Osteocyte (in vitro differentiated cells): ENCODE measurements at regions not wholly inside any gene's neighbourhood (a gene's known extent, or its start where the extent isn't known, plus 50 kb on each side); places are given as distances from the start of the nearest gene placed in this dataset.

Source experiments
- DNase-seq: peaks from one replicate; pipeline ENCODE4 v3.0.0; 2021; ENCODE audit warnings: mixed read lengths; ENCODE audit not compliant: unreplicated experiment; ENCODE audit errors: extremely low spot score
- H3K27ac Mint-ChIP-seq: one replicate; pipeline ENCODE4 v1.8.0; 2021; ENCODE audit warnings: mild to moderate bottlenecking, mixed read lengths; ENCODE audit not compliant: unreplicated experiment
- H3K27me3 Mint-ChIP-seq: one replicate; pipeline ENCODE4 v1.8.0; 2021; ENCODE audit warnings: mixed read lengths; ENCODE audit not compliant: unreplicated experiment
- H3K36me3 Mint-ChIP-seq: one replicate; pipeline ENCODE4 v1.8.0; 2021; ENCODE audit warnings: mixed read lengths; ENCODE audit not compliant: unreplicated experiment
- H3K4me1 Mint-ChIP-seq: one replicate; pipeline ENCODE4 v1.8.0; 2021; ENCODE audit warnings: mixed read lengths; ENCODE audit not compliant: unreplicated experiment
- H3K4me3 Mint-ChIP-seq: one replicate; pipeline ENCODE4 v1.8.0; 2021; ENCODE audit warnings: mild to moderate bottlenecking, moderate library complexity, mixed read lengths; ENCODE audit not compliant: unreplicated experiment
- H3K9me3 Mint-ChIP-seq: one replicate; pipeline ENCODE4 v1.8.0; 2021; ENCODE audit warnings: mixed read lengths; ENCODE audit not compliant: unreplicated experiment
- CTCF ChIP-seq: fragments of 200-600 bp; sonication (generic); IDR thresholded peaks from 2 replicates; pipeline ENCODE4 v1.5.0; 2021; ENCODE audit warnings: antibody characterized with exemption, mild to moderate bottlenecking, moderate library complexity

DNA sequence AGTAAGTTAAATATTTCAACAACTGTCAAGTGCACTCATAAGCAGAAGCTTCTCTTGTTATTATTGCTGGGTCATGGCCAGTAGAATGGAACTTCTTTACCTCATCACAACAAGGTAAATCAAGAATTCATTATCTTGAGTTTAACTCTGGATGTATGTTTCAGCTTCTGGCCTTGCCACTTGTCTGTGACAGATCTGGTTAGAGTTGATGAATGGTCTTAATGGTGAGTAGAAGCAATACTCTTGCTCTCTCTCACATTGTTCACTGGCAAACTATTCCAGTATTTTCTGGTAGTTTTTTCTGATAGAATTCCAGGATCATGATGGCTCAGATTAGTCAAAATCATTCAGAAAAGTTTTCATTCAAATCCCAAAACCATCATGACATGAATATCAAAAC lies 51.3 kb upstream of the NR4A2 start:
- DNase-seq, result no peak
- no peaks in the 10 kb centered on the region for H3K4me1 Mint-ChIP-seq
- TF ChIP-seq CTCF, result no peak
- no peaks in the 10 kb centered on the region for H3K36me3 Mint-ChIP-seq
- H3K9me3 Mint-ChIP-seq, result no peaks in the 10 kb centered on the region
- no peak overlapping the region for H3K4me3 Mint-ChIP-seq
- H3K27ac Mint-ChIP-seq, result no peak overlapping the region
- H3K27me3 Mint-ChIP-seq, result peaks cover 68% of the 10 kb centered on the region

DNA sequence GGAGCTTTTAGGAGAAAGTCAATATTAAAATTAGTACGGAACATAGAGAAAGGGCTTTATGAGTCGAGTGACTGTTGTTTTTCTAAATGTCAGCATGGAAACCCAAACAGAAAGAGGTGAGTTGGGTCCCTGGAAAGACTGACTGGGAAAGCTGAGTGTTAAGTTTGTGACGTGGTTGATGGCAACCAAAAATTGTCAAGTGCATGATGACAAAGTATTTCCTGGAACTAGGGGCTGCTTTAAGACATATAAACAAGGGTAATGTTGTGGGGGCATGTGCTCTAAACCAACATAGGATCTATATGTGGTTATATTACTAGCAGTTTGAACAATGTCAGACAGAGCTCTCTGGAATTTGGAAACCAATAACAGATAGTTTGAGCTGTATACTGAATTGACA lies 50.9 kb upstream of the GPD2 start:
- DNase-seq, result no peak
- Mint-ChIP-seq H3K4me1 (no peaks in the 10 kb centered on the region), H3K36me3 (no peaks in the 10 kb centered on the region), H3K9me3 (no peaks in the 10 kb centered on the region), H3K27me3 (peaks cover 61% of the 10 kb centered on the region), H3K4me3 (no peak overlapping the region), H3K27ac (no peak overlapping the region)
- TF ChIP-seq CTCF, result no peak
